CD1c-positive myeloid dendritic cell (primary cell): ENCODE measurements at regions not wholly inside any gene's neighbourhood (a gene's known extent, or its start where the extent isn't known, plus 50 kb on each side); places are given as distances from the start of the nearest gene placed in this dataset.

Source experiments
- DNase-seq: peaks from one replicate; pipeline ENCODE4 v3.0.0-alpha.2; 2016; ENCODE audit errors: extremely low spot score

- DNase-seq, result no peak
These were observed 343.4 kb downstream of the LRIG3 start for GRCh38 chr12:58576916-58577315.

- DNase-seq, result no peak
These were observed 340.2 kb downstream of the LRIG3 start for GRCh38 chr12:58580095-58580494.

- DNase-seq, result no peak
These were observed 336.8 kb downstream of the LRIG3 start for GRCh38 chr12:58583529-58583928.

DNA sequence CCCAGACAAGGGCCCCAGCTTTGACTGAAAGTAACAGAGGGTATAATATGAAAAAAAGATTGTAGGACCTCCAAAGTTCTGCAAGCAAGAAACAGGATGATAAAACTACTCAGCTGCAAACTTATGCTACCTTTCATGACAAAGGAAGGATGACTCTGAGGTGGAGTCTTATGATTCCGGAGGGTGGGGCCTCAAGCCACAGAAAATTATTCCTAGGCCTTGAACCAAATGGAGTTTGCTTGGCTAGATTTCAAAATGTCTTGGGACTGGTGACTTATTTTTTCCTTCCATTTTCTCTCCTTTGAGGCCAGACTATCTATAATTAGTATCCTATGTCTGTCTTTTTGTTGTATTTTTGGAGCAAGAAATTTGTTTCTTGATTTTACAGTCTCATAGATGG lies 336.4 kb downstream of the LRIG3 start:
- no peak for DNase-seq

- DNase-seq, result no peak
These were observed 335.4 kb downstream of the LRIG3 start for GRCh38 chr12:58584880-58585279.

DNA sequence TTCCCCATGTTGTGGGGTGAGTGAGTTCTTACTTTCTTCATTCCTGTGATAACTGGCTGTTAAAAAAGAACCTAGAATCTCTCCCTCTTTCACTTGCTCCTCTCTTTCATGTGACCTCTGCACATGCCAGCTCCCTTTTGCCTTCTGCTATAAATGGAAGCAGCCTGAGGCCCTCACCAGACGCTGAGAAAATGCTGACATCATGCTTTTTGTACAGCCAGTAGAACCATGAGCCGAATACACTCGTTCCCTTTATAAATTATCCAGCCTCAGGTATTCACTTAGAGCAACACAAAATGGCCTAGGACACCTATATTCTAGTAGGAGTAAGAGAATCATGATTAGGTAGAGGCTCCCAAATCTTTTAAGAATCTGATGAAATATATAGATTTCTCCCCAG lies 333.5 kb downstream of the LRIG3 start:
- DNase-seq, result no peak

DNA sequence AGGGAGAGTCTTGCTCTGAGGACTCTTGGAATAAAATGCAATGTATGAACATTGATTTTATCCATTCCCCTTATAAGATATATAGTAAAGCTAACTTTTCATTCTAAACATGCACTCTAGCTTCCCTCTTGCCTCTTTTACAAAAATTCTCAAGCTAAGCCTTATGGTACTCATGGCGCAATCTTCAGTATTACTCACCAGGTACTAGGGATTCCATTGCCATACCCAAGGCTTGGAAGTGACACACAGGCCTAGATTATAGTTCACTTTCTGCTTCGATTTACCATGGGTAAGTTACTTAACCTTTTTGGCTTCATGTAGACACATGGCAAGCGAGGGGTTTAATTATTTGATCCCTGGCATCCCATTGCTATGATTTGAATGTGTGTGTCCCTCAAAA lies 331.5 kb downstream of the LRIG3 start:
- DNase-seq, result no peak

GRCh38 chr12:58592475-58593207 lies 327.7 kb downstream of the LRIG3 start:
- no peak for DNase-seq

GRCh38 chr12:58593557-58594304 lies 326.6 kb downstream of the LRIG3 start:
- DNase-seq, result no peak

- no peak for DNase-seq
These were observed 323.9 kb downstream of the LRIG3 start for GRCh38 chr12:58596381-58596780.

GRCh38 chr12:58601529-58601928 lies 318.8 kb downstream of the LRIG3 start:
- DNase-seq, result no peak

DNA sequence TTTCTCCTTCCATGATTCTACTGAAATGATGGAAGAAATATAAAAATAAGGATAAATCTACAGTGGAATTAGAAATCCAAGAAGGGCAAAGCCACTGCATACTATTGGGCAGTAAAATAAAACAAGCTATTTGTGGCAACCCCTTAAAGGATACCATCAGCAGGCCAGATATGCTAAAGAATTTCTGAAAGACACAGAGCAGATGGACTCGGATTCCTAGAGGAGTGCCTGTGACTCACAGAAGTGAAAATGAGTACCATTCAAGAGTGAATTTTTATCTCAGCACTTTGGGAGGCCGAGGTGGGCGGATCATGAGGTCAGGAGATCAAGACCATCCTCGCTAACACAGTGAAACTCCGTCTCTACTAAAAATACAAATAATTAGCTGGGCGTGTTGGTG lies 318.1 kb downstream of the LRIG3 start:
- no peak for DNase-seq

DNA sequence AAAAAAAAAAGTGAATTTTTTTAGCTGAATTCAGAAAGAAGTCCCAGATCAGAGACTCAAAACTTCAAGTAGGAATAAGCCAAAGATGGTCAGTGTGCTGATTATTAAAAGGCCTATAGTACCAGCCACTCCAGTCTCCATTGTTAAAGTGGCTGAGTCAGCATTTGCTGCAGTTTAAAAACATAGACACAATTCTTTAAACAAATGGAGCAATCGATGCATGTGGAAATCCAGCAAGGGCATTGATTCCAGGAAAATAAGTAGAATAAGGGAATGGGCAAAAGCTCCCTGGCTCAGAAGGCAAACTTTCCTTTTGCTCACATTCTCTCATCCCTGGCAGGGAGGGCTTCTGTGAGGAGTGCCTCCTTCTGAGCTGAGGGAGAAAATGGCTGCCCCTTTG lies 317.6 kb downstream of the LRIG3 start:
- no peak for DNase-seq

- no peak for DNase-seq
These were observed 312.5 kb downstream of the LRIG3 start for GRCh38 chr12:58607805-58608204.

GRCh38 chr12:58608711-58609110 lies 311.6 kb downstream of the LRIG3 start:
- DNase-seq, result no peak

GRCh38 chr12:58615047-58615446 lies 305.3 kb downstream of the LRIG3 start:
- no peak for DNase-seq

DNA sequence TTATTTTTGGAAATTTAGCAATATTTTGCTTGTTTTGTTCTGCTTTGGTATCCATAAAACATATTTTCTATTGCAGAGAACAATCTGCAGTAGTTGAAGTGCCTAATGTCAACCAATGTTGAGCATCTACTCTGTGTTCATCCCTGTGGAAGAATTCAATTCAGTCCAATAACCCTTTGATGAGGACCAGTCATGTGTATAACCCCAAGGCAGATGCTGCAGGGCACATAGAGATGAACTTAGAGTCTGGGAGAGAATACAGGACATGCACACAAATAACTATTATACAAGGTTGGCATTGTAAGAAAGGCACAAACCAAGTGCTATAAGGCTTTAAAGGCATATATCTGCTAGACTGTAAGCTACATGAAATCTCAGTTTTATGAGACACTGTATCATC lies 304.7 kb downstream of the LRIG3 start:
- no peak for DNase-seq

DNA sequence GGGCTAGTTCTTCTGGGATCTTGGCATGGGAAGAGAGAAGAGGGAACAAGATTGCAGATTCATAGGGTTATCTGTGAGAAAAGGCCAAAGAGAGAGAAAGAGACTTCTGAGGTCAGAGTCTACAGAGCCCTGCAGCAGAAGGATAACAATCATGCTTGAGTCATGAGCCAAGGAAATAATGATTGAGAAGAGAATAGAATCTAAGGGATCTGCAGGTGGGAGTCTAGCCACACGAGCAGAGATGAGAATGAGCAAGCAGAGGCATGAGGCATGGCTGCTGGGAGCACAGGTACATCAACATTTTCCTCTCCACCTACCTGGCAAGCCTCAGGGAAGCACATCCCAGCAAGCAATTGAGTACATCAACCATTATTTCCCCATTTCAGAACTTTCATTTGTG lies 303.7 kb downstream of the LRIG3 start:
- no peak for DNase-seq

GRCh38 chr12:58621126-58621525 lies 299.2 kb downstream of the LRIG3 start:
- no peak for DNase-seq

DNA sequence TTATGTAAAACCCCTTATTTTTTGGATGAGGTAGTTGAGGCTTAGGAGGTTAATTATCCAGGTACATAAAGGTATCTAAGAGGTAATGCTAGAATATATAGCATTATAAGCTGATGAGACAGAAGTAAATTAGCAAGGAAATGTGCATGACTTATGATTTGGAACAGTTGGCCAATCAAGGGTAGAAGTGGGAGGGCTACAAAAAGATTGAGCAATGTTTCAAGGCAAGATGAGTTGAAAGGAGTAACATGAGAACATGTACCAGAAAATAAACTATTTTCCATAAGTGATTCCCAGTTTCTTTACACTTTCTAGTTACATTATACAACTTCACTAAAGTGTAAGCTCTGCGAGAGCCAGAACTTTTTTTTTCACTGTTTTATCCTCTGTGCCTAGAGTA lies 290.9 kb downstream of the LRIG3 start:
- no peak for DNase-seq

- DNase-seq, result no peak
These were observed 286.8 kb downstream of the LRIG3 start for GRCh38 chr12:58633479-58633878.

GRCh38 chr12:58639318-58639934 lies 280.9 kb downstream of the LRIG3 start:
- no peak for DNase-seq

- DNase-seq, result no peak
These were observed 280.0 kb downstream of the LRIG3 start for GRCh38 chr12:58640314-58640713.
